Endothelial cell of umbilical vein (primary cell): ENCODE measurements at regions not wholly inside any gene's neighbourhood (a gene's known extent, or its start where the extent isn't known, plus 50 kb on each side); places are given as distances from the start of the nearest gene placed in this dataset.

ENCODE experiments used
- BruUV-seq: library from RNA; stranded (reverse); fragments of 400-500 nt; replicated peaks from 2 replicates; lab custom pipeline; 2021; lab: Mats Ljungman, UMichigan
- CTCF ChIA-PET: fragments of 300-600, 350-600 bp; sonication (Branson Sonifier 250); formaldehyde crosslinking; loops from one replicate; lab custom pipeline; 2021; ENCODE audit warnings: antibody characterized with exemption, inconsistent platforms; lab: Charles Lee
- POLR2A ChIA-PET: fragments of 300-600, 350-600 bp; sonication (Branson Sonifier 250); formaldehyde crosslinking; loops from one replicate; lab custom pipeline; 2021; ENCODE audit warnings: antibody characterized with exemption, inconsistent platforms; lab: Charles Lee
- DNase-seq: peaks from one replicate; pipeline ENCODE4 v3.0.0-alpha.2; 2011; ENCODE audit warnings: low read depth, low spot score
- FAIRE-seq: peaks from 2 replicates; lab custom pipeline; 2011; peaks lifted over from hg19 to GRCh38; lab: Jason Lieb, UNC
- H2AFZ ChIP-seq: 2 replicates; pipeline ENCODE4 v1.6.0; 2012; ENCODE audit warnings: low read depth, low read length, control low read depth, inconsistent platforms
- H3K27ac ChIP-seq: 2 replicates; pipeline ENCODE4 v1.5.1; 2011; ENCODE audit warnings: low read depth, mild to moderate bottlenecking, control low read depth, low read length, moderate library complexity; ENCODE audit not compliant: insufficient read depth
- H3K27me3 ChIP-seq, 2 experiments: 2 replicates each; pipeline versions ENCODE4 v1.6.0 to v1.6.1; 2011; ENCODE audit warnings: low read length in 2 of 2, mixed read lengths in 1 of 2; ENCODE audit not compliant: control insufficient read depth in 2 of 2, insufficient read depth in 2 of 2
- H3K36me3 ChIP-seq, 2 experiments: 2 replicates in 1 of 2; 3 replicates in 1 of 2; pipeline ENCODE4 v1.5.1; 2011; ENCODE audit warnings: low read length in 2 of 2, mild to moderate bottlenecking in 1 of 2, moderate library complexity in 1 of 2; ENCODE audit not compliant: control insufficient read depth in 2 of 2, insufficient read depth in 2 of 2; ENCODE audit errors: extremely low read depth in 1 of 2
- H3K4me1 ChIP-seq: 3 replicates; pipeline ENCODE4 v1.5.1; 2011; ENCODE audit warnings: mild to moderate bottlenecking, low read length; ENCODE audit not compliant: control insufficient read depth, insufficient read depth; ENCODE audit errors: extremely low read depth
- H3K4me2 ChIP-seq: 2 replicates; pipeline ENCODE4 v1.6.1; 2011; ENCODE audit warnings: low read length, control low read depth, mixed read lengths; ENCODE audit not compliant: insufficient read depth
- H3K4me3 ChIP-seq, 3 experiments: fragments of 200-600 bp in 1 of 3; sonication (generic), shearing (Covaris generic) in 1 of 3; replicated peaks in 1 of 3; 2 replicates each; pipeline ENCODE4 v1.5.1; 2011 to 2016; ENCODE audit warnings: control low read depth in 3 of 3, low read length in 3 of 3, mild to moderate bottlenecking in 2 of 3, inconsistent platforms in 1 of 3, low read depth in 1 of 3, moderate library complexity in 1 of 3; ENCODE audit not compliant: insufficient read depth in 1 of 3
- H3K79me2 ChIP-seq: 2 replicates; pipeline ENCODE4 v1.6.0; 2012; ENCODE audit warnings: low read length, inconsistent platforms; ENCODE audit not compliant: control insufficient read depth, insufficient read depth
- H3K9ac ChIP-seq: replicated peaks from 2 replicates; pipeline ENCODE3; 2011; ENCODE audit warnings: low read length, control low read depth; ENCODE audit not compliant: insufficient read depth; ENCODE audit errors: extremely low read depth
- H3K9me1 ChIP-seq: replicated peaks from 3 replicates; pipeline ENCODE4 v1.6.0; 2011; ENCODE audit warnings: mild to moderate bottlenecking, low read length; ENCODE audit not compliant: control insufficient read depth, insufficient read depth; ENCODE audit errors: extremely low read depth
- H3K9me3 ChIP-seq: replicated peaks from 2 replicates; pipeline ENCODE4 v1.5.1; 2012; ENCODE audit warnings: low read length, inconsistent platforms; ENCODE audit not compliant: control insufficient read depth, insufficient read depth
- H4K20me1 ChIP-seq: replicated peaks from 2 replicates; pipeline ENCODE3; 2011; ENCODE audit warnings: mild to moderate bottlenecking, low read length; ENCODE audit not compliant: control insufficient read depth, insufficient read depth; ENCODE audit errors: extremely low read depth
- CTCF ChIP-seq, 2 donors: IDR thresholded peaks; 1 replicate in 1 of 2; 2 replicates in 1 of 2; pipeline ENCODE4 v1.5.1; 2011; ENCODE audit warnings: low read length in 2 of 2, mild to moderate bottlenecking in 2 of 2, moderate library complexity in 2 of 2, control low read depth in 1 of 2, inconsistent platforms in 1 of 2, low read depth in 1 of 2; ENCODE audit not compliant: insufficient read depth in 1 of 2; ENCODE audit errors: extremely low read depth in 1 of 2
- EZH2 ChIP-seq: IDR thresholded peaks from 2 replicates; pipeline ENCODE4 v1.6.1; 2012; ENCODE audit warnings: borderline replicate concordance, low read depth, mild to moderate bottlenecking, moderate library complexity, low read length, inconsistent platforms; ENCODE audit not compliant: severe bottlenecking
- FOS ChIP-seq: IDR thresholded peaks from 2 replicates; pipeline ENCODE4 v1.6.1; 2011; ENCODE audit warnings: mild to moderate bottlenecking, low read length, moderate library complexity, borderline replicate concordance; ENCODE audit not compliant: insufficient read depth
- GATA2 ChIP-seq: IDR thresholded peaks from 2 replicates; pipeline ENCODE4 v1.7.0; 2011; ENCODE audit warnings: low read depth, mild to moderate bottlenecking, moderate library complexity, mixed read lengths, low read length; ENCODE audit not compliant: insufficient read length, insufficient read depth
- JUN ChIP-seq: IDR thresholded peaks from 2 replicates; pipeline ENCODE4 v1.6.1; 2011; ENCODE audit warnings: borderline replicate concordance, low read depth; ENCODE audit not compliant: insufficient read length, insufficient read depth
- MYC ChIP-seq: IDR thresholded peaks from one replicate; pipeline ENCODE4 v1.6.1; 2011; ENCODE audit warnings: mild to moderate bottlenecking, low read depth, low read length
- POLR2A ChIP-seq: IDR thresholded peaks from 2 replicates; pipeline ENCODE4 v1.6.1; 2012; ENCODE audit warnings: low read depth, mild to moderate bottlenecking, control low read depth, low read length
- POLR2AphosphoS5 ChIP-seq: IDR thresholded peaks from 2 replicates; pipeline ENCODE4 v1.6.1; 2012; ENCODE audit warnings: low read depth, mild to moderate bottlenecking, control low read depth, low read length, moderate library complexity; ENCODE audit not compliant: insufficient read depth
- dilution Hi-C: fragments of 300-500 bp; cut with MboI; formaldehyde crosslinking; loops from one replicate; pipeline ENCODE4 v1.15.0; 2019; ENCODE audit warnings: low sequenced_read_pairs; ENCODE audit not compliant: extremely low pct_ligation_motif_present
- intact Hi-C: fragments of 100-400 bp; cut with micrococcal nuclease; formaldehyde crosslinking; loops from one replicate; pipeline ENCODE4 v1.10.0; 2022
- TF ChIP-seq, protein P1 (sequence below): IDR thresholded peaks from 2 replicates; pipeline ENCODE4 v1.6.1; 2011; ENCODE audit not compliant: insufficient read depth, insufficient read length

DNA sequence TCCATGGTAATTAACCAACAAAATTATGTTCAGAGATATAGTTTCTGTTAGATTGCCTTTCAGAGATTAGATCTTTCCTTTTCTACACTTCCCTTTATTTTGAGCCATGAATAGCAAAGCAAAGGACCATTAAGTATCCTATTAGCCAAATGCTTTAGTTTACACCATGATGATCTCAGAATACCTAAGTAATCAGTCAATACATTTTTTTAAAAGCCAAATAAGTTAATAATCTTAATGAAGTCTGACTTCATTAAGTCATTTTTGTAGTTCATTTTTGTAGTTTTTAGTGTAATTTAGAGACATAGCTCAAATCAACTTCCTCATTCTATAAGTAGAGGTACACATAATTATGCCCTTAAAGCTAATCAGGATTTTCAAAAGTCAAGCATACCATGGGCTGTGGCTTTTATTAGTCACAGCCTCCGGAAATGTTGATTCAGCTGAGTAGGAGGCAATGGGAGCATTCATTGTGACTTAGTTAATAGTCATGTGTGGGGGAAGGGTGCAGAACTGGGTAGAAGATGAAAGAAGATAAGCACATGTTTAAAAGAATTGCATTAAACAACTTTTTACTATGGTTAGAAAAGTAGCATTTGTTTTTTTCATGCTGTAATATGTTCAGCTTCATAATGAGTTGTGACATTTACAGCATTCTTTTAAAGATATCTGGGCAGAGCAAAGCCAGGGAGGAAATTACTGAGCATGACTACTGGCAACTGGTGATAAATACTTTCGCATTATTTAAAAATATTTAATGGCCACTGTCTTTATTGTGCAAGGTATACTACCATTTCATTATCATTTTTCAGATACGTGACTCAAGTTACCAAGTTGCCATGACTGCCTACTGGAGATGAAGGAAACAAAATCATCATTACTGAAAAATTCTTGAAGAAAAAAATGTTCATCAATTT is 57.3 kb upstream of the CCDC71L start:
- no peaks in the 10 kb centered on the region for H3K36me3 ChIP-seq
- H3K27ac ChIP-seq, result peak overlapping the region; percentile 99
- no peaks in the 10 kb centered on the region for H4K20me1 ChIP-seq
- POLR2A ChIA-PET, result interaction anchor here (0.8 to 1.6 kb wide), 4 partner anchors 13 to 180 kb away, joined by 3 to 5 read pairs (median 4); no protein-coding TSS in a partner anchor
- peak overlapping the region in 1 of 3 experiments; percentile 26 for H3K4me3 ChIP-seq
- H3K4me2 ChIP-seq, result peak overlapping the region; percentile 88
- H3K9ac ChIP-seq, result peak overlapping the region; percentile 79
- H3K4me1 ChIP-seq, result peaks cover 28% of the 10 kb centered on the region
- H3K27me3 ChIP-seq, result no peaks in the 10 kb centered on the region
- dilution Hi-C loops (no loop called here), intact Hi-C loops (loop anchor here (1.0 kb wide), 7 partner anchors 18 to 180 kb away; partner anchors contain the start of gene CCDC71L)
- TF ChIP-seq POLR2AphosphoS5, result peak; percentile 95
- peak; percentile 71 for TF ChIP-seq MYC
- TF ChIP-seq, protein P1, sequence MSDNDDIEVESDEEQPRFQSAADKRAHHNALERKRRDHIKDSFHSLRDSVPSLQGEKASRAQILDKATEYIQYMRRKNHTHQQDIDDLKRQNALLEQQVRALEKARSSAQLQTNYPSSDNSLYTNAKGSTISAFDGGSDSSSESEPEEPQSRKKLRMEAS, result peak; percentile 52
- TF ChIP-seq CTCF (IDR thresholded peaks at IDR 0.05; ENCODE audit: extremely low read depth in 1 of 2, insufficient read depth in 1 of 2, low read depth in 1 of 2, low read length in 2 of 2), result no peak
- TF ChIP-seq EZH2, result no peak
- TF ChIP-seq POLR2A, result peak; percentile 45
- TF ChIP-seq FOS, result peak; percentile 98
- TF ChIP-seq JUN, result peak; percentile 98
- peak; percentile 99 for TF ChIP-seq GATA2
- no peaks in the 10 kb centered on the region for H3K9me1 ChIP-seq
- BruUV-seq, result TSS peak; percentile 95
- DNase-seq (peak; percentile 98), FAIRE-seq (peak; percentile 97)
- no peaks in the 10 kb centered on the region for H3K79me2 ChIP-seq
- H2AFZ ChIP-seq, result no peak overlapping the region
- H3K9me3 ChIP-seq, result no peaks in the 10 kb centered on the region
- CTCF ChIA-PET, result interaction anchor here (0.7 to 3.2 kb wide), 14 partner anchors 13 to 542 kb away, joined by 3 to 37 read pairs (median 6); partner anchors contain the start of gene CCDC71L
